Activated naive CD4-positive, alpha-beta T cell treated with anti-CD3 and anti-CD28 coated beads, Interleukin-2, amount 50 U/mL, for 16 hours (primary cell): ENCODE measurements at regions not wholly inside any gene's neighbourhood (a gene's known extent, or its start where the extent isn't known, plus 50 kb on each side); places are given as distances from the start of the nearest gene placed in this dataset.
A peak's percentile ranks its signal among the peaks of the same experiment; 100 is the strongest.
"Not testable (repeated sequence)": the region's sequence is repeated elsewhere in the genome, so short reads cannot be mapped to it uniquely, and the experiment has no call there.

Experiments used
- DNase-seq: peaks from one replicate; pipeline ENCODE4 v3.0.0-alpha.2; 2020

GRCh38 chr6:43997990-43998585 is 129.2 kb downstream of the MRPL14 start:
- DNase-seq: not testable (repeated sequence)

GRCh38 chr6:43997345-43997677 is 129.9 kb downstream of the MRPL14 start:
- DNase-seq: no peak

DNA sequence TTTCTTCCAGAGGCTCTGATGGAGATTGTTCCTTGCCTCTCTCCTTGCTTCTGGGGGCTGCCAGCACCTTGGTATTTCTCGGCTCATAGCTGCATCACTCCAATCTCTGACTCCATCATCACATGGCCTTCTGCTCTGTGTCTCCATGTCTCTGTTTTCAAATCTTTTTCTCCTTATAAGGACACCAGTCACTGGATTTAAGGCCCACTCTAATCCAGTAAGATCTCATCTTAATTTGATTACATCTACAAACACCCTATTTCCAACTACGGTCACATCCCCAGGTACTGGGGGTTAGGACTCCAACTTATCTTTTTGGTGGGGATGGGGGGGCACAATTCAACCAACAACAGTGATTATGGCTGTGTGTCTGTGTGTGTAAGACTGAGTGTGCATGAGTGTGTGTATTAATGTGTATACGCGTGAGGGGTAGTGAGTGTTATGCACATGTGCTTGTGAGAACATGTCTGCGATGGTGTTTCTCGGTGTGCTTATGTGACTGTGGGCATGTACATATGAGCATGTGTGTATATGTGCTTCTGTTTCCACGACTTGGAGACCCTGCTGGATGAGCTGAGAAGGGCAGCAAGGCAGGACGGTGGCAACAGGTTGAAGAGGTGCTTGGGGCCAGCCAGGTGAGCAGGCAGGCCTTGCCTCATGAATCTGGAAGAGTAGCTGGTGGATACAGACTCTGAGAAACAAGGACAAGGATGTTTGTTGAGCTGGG is 130.5 kb downstream of the MRPL14 start:
- DNase-seq: no peak

DNA sequence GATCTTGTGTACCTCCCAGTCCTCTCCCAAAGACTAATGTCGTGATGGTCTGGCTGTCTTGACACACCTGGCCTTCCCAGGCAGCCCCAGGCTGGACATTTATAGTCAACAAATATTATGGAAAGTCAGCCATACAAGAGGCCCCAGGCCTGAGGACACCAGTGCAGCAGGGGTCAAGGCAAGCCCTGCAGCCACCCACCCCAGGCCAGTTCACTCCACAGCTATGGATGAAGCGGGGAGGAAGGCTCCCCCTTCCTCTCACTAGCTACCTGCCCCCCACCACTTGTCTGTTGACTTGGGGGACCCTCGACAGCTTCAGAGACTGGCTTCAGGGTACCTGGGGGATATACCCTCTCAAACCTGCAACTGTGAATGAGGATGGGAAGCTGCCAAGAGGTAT is 132.1 kb downstream of the MRPL14 start:
- DNase-seq: no peak

DNA sequence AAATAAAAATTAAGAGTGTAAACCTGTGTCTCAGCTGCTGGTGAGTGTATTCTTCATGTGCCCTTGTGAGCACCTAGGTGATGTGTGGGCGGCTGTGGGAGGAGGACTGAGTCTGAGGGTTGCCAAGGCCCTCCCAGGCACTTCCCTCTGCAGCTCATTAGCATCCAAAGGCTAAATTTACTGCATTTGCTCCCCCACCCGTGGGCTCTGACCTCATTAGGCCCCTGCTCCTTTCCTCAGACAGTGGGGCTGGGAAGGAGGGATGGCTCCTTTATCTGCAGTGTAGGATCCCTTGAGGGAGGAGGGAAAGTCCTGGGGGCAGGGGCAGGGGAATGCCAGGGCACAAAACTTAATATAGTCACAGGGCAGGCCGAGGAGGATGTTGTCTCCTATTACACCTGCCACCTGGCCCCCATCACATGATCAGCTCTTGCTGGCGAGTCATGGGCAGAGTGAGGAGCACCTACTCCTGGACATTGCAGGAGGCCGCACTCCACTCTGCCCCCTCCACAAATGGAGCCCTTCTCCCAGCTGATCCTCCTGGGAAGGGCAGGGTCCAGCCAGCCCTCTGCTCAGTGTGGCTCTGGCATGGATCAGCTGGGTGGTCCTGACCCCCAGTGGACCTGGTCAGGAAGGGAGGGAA is 133.2 kb downstream of the MRPL14 start:
- DNase-seq: peak; percentile 23

- no peak for DNase-seq
Measured at GRCh38 chr6:43992783-43993644, 134.2 kb downstream of the MRPL14 start.

DNA sequence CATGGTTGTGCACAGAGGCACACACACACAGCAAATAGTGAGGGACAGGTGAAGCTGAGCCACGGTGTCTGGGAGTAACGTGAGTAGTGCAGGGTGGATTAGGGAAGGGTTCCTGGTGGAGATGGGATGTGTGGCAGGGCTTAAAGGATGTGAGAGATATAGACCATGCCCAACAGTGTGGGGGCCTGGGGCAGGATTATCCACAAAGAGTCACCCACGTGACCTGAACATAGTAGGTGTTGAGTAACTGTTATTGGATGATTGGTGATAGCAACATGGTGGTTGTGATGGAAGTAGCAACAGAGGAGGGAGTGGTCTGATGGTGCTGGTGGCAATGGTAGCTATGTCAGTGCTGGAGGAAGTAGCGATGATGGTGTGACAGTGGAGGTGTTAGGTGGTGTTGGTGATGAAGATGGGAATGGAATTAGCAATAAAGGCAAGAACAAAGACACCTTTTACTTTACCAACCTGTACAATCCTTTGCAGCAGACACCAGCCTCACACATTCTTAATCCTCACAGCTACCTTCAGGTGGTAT is 135.1 kb downstream of the MRPL14 start:
- no peak for DNase-seq

- DNase-seq: no peak
Measured at GRCh38 chr6:43990627-43991619, 136.3 kb downstream of the MRPL14 start.

GRCh38 chr6:43990275-43990626 is 137.0 kb downstream of the MRPL14 start:
- no peak for DNase-seq

- DNase-seq: no peak
Measured at GRCh38 chr6:43989581-43990146, 137.6 kb downstream of the MRPL14 start.

- DNase-seq: no peak
Measured at GRCh38 chr6:43988801-43989200, 138.5 kb downstream of the MRPL14 start.

- DNase-seq: no peak
Measured at GRCh38 chr6:43987838-43988439, 139.3 kb downstream of the MRPL14 start.

DNA sequence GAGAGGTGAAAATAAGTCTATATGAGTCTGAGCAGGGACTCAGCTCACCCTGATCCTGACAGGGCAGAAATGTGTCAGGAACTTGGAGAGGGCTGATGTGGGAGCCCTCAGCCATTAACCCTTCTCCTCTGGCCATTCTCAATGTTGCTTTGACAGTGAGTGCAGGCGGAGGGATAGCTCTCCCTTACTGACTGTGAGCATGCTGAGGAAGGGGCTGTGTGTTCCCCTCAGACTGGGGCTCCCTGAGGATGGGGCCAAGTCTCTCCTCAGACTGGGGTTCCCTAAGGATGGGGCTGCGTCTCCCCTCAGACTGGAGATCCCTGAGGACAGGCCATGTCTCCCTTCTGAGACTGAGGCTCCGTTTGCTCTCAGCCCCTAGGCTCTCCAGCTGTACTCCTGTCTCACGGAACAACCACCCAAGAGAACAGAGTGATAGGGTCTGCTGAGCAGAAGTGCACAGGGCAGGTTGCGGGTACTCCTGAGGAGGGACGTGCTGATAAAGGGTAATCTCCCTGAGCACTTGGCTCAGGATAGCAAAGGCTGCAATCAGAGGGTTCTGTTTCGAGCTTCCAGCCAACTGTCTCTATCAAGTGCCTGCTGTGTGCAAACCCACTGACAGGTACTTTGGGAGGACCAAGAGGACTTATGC is 141.0 kb downstream of the MRPL14 start:
- DNase-seq: no peak

DNA sequence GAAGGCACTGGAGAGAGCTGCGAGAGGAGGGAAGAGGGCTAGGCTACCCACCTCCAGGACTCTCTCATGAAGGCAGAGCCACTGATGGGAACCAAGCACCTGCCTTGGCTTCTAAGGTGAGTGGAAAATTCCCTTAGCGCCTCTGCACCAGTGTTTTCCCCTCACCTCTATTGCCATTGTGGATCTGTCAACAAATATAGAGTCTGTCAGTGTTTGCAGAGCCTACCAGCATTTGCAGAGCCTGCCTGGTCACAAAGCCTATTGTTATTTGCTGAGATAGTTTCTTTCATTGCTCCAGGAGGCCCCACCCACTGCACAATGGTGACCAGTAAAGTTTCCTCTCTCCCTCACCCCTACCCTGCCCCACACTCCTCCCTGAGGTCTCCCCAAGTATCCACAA is 141.9 kb downstream of the MRPL14 start:
- no peak for DNase-seq

DNA sequence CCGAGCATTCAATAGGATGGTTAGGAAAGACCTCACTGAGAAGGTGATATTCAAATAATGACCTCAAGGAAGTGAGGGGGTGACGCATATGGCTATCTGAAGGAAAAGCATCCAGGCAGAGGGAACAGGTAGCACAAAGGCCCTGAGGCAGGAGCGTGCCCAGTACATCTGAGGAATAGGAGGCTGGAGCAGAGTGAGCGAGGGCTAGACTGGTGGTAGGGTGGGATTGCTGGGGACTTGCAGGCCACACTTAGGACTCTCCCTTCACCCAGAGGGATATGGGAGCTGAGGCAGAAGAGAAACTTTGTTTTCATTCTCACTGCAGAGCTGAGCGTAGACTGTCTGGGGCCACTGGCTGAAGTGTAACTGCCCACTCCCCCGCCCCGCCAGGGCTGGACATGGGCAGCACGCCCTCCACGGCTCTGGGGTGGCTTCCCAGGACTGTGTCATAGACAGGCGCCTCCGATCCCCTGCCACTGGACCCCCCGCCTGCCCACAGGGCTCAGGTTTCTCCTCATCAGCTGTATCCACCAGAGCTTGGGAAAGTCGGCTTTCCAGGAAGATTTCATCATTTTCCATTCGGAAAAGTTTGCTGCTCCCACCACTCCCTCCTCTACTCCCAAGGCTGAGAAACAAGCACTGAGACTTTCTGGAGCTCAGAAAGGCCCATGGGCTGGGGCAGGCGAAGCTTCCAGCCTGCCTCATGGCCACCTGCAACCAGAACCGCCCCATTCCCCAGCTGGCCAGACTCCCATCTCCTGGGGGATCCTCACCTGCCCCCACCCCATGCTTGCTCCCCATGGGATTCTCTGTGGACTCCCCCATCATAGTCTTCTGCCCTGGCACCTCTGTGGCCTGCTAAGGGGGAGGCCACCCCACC is 142.6 kb downstream of the MRPL14 start:
- DNase-seq: no peak

DNA sequence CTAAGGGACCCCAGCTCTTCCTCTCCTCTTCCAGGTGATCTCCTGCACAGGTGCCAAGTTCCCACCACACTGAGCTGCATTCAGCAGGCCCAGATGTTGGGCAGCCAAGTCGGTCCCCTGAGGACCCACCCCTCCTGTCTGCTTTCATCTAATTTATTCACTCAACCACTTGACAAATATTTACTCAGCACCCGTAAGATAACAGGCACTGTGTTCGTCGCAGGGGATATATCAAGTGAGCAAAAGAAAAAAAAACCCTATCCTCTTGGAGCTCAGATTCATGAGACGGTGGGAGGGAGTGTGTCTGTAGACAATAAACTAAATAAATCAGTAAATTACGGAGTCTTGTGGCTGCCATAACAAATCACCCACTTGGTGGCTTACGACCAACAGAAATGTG is 143.6 kb downstream of the MRPL14 start:
- DNase-seq: no peak

- no peak for DNase-seq
Measured at GRCh38 chr6:43983191-43983590, 144.1 kb downstream of the MRPL14 start.

GRCh38 chr6:43982084-43982625 is 145.1 kb downstream of the MRPL14 start:
- no peak for DNase-seq

GRCh38 chr6:43981363-43981990 is 145.8 kb downstream of the MRPL14 start:
- DNase-seq: no peak
